NB4 (cell line): ENCODE measurements at regions not wholly inside any gene's neighbourhood (a gene's known extent, or its start where the extent isn't known, plus 50 kb on each side); places are given as distances from the start of the nearest gene placed in this dataset.
"Not testable (repeated sequence)": the region's sequence is repeated elsewhere in the genome, so short reads cannot be mapped to it uniquely, and the experiment has no call there.

ENCODE experiments used
- DNase-seq: peaks from one replicate; pipeline ENCODE4 v3.0.0; 2010; ENCODE audit warnings: low read depth
- H3K4me3 ChIP-seq: one replicate; pipeline ENCODE4 v1.5.1; 2011; ENCODE audit warnings: mild to moderate bottlenecking, low read depth, low read length, moderate library complexity
- MYC ChIP-seq: IDR thresholded peaks from 2 replicates; pipeline ENCODE4 v1.6.1; 2011; ENCODE audit warnings: low read depth, low read length
- POLR2A ChIP-seq: IDR thresholded peaks from 2 replicates; pipeline ENCODE4 v1.6.1; 2011; ENCODE audit warnings: mild to moderate bottlenecking; ENCODE audit not compliant: insufficient read length; ENCODE audit errors: extremely low read depth
- TF ChIP-seq, protein P1 (sequence below): IDR thresholded peaks from 2 replicates; pipeline ENCODE4 v1.6.1; 2011; ENCODE audit warnings: low read depth, low read length
- TF ChIP-seq, protein P2 (sequence below): IDR thresholded peaks from one replicate; pipeline ENCODE4 v1.5.1; 2012; ENCODE audit warnings: low read depth, low read length

DNA sequence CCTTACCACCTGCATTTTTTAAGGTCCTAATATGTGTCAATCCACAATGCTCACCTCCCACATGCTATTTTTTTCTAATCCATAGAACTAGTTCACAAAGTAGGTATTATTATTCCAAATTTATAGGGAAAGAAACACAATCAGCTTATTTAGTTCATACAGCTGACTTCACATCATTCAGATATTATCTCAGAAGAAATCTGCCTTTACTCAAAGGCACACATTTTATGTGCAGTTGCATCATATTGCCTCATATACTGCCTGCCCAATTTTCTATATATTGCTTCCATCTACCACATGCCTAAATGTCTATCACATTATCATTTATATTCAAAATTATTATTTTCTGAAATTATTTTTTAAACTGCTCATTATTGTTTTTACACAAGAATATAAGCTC, 88.7 kb upstream of the LUZP2 start:
- no peak overlapping the region for H3K4me3 ChIP-seq
- TF ChIP-seq POLR2A (no peak), MYC (no peak)
- TF ChIP-seq, protein P1, sequence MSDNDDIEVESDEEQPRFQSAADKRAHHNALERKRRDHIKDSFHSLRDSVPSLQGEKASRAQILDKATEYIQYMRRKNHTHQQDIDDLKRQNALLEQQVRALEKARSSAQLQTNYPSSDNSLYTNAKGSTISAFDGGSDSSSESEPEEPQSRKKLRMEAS = no peak
- TF ChIP-seq, protein P2, sequence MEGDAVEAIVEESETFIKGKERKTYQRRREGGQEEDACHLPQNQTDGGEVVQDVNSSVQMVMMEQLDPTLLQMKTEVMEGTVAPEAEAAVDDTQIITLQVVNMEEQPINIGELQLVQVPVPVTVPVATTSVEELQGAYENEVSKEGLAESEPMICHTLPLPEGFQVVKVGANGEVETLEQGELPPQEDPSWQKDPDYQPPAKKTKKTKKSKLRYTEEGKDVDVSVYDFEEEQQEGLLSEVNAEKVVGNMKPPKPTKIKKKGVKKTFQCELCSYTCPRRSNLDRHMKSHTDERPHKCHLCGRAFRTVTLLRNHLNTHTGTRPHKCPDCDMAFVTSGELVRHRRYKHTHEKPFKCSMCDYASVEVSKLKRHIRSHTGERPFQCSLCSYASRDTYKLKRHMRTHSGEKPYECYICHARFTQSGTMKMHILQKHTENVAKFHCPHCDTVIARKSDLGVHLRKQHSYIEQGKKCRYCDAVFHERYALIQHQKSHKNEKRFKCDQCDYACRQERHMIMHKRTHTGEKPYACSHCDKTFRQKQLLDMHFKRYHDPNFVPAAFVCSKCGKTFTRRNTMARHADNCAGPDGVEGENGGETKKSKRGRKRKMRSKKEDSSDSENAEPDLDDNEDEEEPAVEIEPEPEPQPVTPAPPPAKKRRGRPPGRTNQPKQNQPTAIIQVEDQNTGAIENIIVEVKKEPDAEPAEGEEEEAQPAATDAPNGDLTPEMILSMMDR = no peak
- no peak for DNase-seq

- H3K4me3 ChIP-seq = no peak overlapping the region
- no peak for DNase-seq
- TF ChIP-seq, protein P1 = no peak
- no peak for TF ChIP-seq MYC
- TF ChIP-seq, protein P2 = no peak
- no peak for TF ChIP-seq POLR2A
Measured at GRCh38 chr11:24411791-24412190, 85.1 kb upstream of the LUZP2 start.

GRCh38 chr11:24412722-24413121, 84.1 kb upstream of the LUZP2 start:
- TF ChIP-seq POLR2A = no peak
- no peak for TF ChIP-seq MYC
- TF ChIP-seq, protein P1 = no peak
- TF ChIP-seq, protein P2 = no peak
- no peak for DNase-seq
- H3K4me3 ChIP-seq = no peak overlapping the region

GRCh38 chr11:24413391-24413790, 83.5 kb upstream of the LUZP2 start:
- TF ChIP-seq, protein P2 = no peak
- no peak for TF ChIP-seq POLR2A
- TF ChIP-seq, protein P1 = no peak
- TF ChIP-seq MYC = no peak
- no peak overlapping the region for H3K4me3 ChIP-seq
- DNase-seq = no peak

GRCh38 chr11:24415955-24416636, 80.8 kb upstream of the LUZP2 start:
- DNase-seq, H3K4me3 ChIP-seq: not testable (repeated sequence)

GRCh38 chr11:24421766-24422165, 75.1 kb upstream of the LUZP2 start:
- no peak overlapping the region for H3K4me3 ChIP-seq
- no peak for TF ChIP-seq POLR2A
- TF ChIP-seq, protein P2 = no peak
- TF ChIP-seq MYC = no peak
- TF ChIP-seq, protein P1 = no peak
- no peak for DNase-seq
